ENCODE measurements at regions not wholly inside any gene's neighbourhood (a gene's known extent, or its start where the extent isn't known, plus 50 kb on each side); places are given as distances from the start of the nearest gene placed in this dataset.
"Not testable (repeated sequence)": the region's sequence is repeated elsewhere in the genome, so short reads cannot be mapped to it uniquely, and the experiment has no call there.

DNA sequence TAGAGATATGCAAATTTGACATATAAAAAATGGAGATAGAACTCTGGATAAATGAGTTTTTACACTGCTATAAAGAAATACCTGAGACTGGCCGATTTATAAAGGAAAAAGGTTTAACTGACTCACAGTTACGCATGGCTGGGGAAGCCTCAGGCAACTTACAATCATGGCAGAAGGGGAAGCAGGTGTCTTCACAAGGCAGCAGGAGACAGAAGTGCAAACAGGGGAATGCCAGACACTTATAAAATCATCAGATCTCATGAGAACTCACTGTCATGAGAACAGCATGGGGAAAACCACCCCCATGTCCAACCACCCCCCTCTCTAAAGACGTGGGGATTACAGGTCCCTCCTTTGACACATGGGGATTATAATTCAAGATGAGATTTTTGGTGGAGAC lies 1540.2 kb upstream of the SLC39A10 start:
- no peak for DNase-seq (ENCODE audit: low read depth, low spot score)

GRCh38 chr2:194105358-194105757 lies 1551.7 kb upstream of the SLC39A10 start:
- DNase-seq (ENCODE audit: low read depth, low spot score): no peak

GRCh38 chr2:194104687-194105086 lies 1552.3 kb upstream of the SLC39A10 start:
- DNase-seq (ENCODE audit: low read depth, low spot score): no peak

GRCh38 chr2:194103941-194104659 lies 1552.9 kb upstream of the SLC39A10 start:
- DNase-seq (ENCODE audit: low read depth, low spot score): no peak

DNA sequence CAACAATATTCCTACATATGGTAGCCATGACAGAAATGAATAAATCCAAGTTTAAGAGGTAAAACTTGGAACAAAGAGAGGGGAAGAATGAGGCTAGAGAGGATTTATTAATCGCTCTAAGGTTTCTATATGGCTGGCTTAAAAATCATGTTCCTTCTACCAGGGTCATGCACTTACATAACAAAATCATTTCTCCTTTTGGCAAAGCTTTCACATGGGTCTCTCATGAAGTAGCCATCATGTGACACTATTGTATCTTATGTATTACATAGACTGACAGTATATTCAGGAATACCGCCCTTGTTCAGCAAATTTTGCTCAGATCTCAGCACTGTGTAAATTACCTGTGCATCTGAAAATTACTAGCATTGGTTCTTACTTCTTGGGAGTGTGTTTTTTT lies 1554.5 kb upstream of the SLC39A10 start:
- DNase-seq (ENCODE audit: low read depth, low spot score): no peak

DNA sequence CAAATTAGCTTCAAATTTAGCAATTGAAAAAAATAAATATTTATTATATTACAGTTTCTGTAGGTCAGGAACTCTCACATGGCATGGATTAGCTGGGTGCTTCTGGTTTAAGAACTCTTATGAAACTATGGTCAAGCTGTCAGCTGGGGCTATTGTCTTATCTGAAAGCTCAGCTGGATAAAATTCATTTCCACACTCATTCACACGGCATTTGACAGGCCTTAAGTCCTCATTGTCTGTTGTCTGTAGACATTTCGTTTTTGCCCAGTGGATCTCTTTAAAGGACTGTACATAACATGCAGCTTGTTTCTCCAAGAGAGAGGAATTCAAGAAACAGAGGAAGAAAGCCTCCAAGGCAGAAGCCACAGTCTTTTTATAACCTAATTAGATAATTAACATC lies 1556.8 kb upstream of the SLC39A10 start:
- peak; percentile 2 for DNase-seq (ENCODE audit: low read depth, low spot score)

- no peak for DNase-seq (ENCODE audit: low read depth, low spot score)
These were observed 1560.6 kb upstream of the SLC39A10 start for GRCh38 chr2:194096402-194096801.

- DNase-seq (ENCODE audit: low read depth, low spot score): no peak
These were observed 1561.7 kb upstream of the SLC39A10 start for GRCh38 chr2:194095359-194095758.

GRCh38 chr2:194090251-194090905 lies 1566.6 kb upstream of the SLC39A10 start:
- DNase-seq (ENCODE audit: low read depth, low spot score): no peak

GRCh38 chr2:194087089-194087958 lies 1569.7 kb upstream of the SLC39A10 start:
- peak; percentile 45 for DNase-seq (ENCODE audit: low read depth, low spot score)

DNA sequence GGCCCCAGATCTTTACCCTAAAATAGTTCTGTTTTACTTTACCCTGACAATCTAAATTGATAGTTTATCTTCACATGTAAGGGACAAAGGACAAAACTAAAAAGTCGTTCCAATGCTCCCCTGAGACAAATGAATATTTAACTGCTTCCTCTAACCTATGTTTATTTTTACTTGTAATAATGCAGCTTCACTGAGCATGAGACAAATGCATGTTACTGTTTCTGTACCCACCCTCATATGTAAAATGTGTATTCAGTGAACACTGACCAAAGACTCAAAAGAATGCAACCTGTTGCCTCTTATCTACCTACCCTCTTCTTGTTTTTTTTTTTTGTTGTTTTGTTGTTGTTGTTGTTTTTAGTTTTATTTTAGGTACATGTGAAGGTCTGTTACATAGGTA lies 1570.9 kb upstream of the SLC39A10 start:
- no peak for DNase-seq (ENCODE audit: low read depth, low spot score)

DNA sequence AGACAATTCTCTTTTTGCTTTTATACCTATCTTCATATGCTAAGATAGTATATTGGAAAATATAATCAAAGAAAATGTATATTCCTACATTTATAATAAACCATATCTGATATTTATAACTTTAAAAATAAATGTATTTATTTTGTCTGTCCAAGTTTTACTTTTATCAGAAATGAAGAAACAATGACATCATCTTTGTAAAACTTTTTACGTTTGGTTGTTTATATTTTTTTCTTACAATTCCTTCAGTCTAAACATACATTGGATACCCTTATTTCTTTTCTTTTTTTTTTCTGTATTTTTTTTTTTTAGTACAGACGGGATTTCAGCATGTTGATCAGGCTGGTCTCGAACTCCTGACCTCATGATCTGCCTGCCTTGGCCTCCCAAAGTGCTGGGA lies 1577.0 kb upstream of the SLC39A10 start:
- no peak for DNase-seq (ENCODE audit: low read depth, low spot score)

DNA sequence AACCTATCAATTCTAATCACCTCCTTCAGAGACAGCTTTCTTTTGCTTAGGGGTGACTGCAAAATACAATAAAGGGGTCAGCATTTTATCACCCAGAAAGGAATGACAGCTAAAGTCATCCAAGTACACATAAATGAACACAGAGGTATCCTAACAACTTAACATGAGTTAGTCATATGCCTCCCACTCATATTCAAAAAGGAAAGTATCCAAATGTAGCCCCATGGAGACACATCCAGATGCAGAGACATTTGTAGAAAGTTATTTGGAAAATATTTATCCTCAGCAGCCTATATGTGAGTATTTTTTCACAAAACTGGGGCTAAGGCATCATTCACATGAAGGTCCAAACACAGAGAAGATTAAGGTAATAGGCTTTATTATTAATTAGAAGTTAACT lies 1579.7 kb upstream of the SLC39A10 start:
- no peak for DNase-seq (ENCODE audit: low read depth, low spot score)

DNA sequence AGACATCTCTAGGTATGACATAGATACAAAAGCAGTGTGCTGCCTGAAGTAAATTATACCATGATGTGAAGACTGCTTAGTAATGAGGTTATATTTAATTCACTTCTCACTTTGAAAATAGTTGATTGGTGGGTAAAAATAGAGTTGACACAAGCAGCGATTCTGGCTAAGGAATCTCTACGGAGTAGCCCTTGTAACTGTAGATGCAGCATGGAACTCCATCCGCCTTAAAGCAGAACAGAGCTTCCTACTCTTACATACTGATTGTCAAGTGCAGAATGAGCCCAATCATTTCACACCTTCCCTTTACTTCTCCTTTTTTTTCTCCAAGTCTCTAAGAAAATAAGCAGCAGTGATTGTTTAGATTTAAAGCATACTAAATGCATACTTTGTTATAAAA lies 1594.6 kb upstream of the SLC39A10 start:
- DNase-seq (ENCODE audit: low read depth, low spot score): no peak

DNA sequence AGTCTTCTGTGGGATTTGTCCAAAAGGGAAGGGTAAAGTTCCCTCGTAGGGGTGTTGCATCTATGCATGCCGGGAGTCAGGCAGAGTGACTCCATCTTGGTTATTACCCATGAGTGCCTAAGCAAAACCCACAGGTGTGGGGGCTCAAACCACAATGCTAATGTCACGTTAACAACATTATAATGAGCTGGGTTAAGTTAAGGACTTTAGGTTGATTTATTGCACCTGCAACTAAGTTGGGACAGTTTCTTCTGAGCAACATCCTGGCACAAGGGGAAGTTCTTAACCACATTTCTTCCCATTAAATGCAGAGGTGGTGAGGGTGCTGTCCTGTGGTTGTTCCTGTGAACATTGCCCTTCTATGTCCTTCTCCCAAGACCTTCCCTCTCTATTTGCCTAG lies 1596.8 kb upstream of the SLC39A10 start:
- no peak for DNase-seq (ENCODE audit: low read depth, low spot score)

DNA sequence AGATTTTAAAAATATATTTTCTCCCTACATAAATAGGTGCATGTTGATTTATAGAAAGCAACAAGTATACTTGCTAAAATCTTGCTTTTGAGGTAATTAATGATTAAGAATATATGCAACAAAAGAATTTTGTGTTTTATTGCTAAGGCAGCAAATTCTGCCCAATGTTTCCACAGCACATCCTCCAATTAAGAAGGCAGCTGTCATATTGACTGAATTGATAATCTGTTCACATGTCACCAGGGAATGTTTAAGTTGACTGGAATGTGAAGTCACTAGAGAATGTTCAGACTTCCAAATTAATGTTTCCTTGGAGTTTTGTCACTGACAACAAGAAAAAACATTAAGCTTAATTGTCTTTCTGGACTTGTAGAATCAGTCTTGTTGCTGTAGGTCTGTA lies 1602.7 kb upstream of the SLC39A10 start:
- no peak for DNase-seq (ENCODE audit: low read depth, low spot score)

GRCh38 chr2:194044321-194044720 lies 1612.7 kb upstream of the SLC39A10 start:
- DNase-seq (ENCODE audit: low read depth, low spot score): no peak

- DNase-seq (ENCODE audit: low read depth, low spot score): not testable (repeated sequence)
These were observed 1635.9 kb upstream of the SLC39A10 start for GRCh38 chr2:194021130-194021529.

GRCh38 chr2:194020155-194020554 lies 1636.9 kb upstream of the SLC39A10 start:
- no peak for DNase-seq (ENCODE audit: low read depth, low spot score)

GRCh38 chr2:194015751-194016150 lies 1641.3 kb upstream of the SLC39A10 start:
- no peak for DNase-seq (ENCODE audit: low read depth, low spot score)

- DNase-seq (ENCODE audit: low read depth, low spot score): no peak
These were observed 1642.4 kb upstream of the SLC39A10 start for GRCh38 chr2:194014639-194015038.

DNA sequence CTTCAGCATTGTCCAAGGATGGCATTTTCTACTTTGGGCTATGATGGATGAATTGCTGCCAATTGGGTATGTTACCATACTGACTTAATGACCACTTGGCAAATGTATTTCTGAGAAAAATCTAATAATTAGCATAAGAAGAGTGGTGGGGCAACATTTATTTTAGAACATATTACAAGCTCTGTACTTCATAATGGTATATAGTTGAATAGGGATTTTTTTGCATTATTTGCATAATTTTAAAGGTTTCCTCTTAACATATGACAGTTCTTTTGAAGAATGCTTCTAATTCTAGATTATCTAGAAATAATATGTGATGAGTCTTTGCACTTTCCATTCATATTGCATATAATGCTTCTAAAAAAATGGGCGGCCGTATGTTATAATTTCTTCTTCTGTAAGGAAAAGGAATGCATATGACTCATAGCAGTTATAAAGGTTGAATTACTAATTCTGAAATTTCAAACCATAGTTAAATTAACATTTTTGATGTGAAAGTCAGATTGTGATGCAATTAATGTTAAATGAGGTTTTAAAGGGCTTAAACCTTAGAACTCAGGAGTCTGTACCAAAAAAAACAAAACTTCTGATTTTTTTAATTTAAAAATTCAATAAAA lies 1652.3 kb upstream of the SLC39A10 start:
- DNase-seq (ENCODE audit: low read depth, low spot score): no peak

Measured in astrocyte of the hippocampus (primary cell).